Panc1 (cell line): ENCODE measurements at regions not wholly inside any gene's neighbourhood (a gene's known extent, or its start where the extent isn't known, plus 50 kb on each side); places are given as distances from the start of the nearest gene placed in this dataset.

Experiments used
- CTCF ChIP-seq: fragments of 450-650 bp; IDR thresholded peaks from 2 replicates; pipeline ENCODE4 v1.5.1; 2017; ENCODE audit warnings: mild to moderate bottlenecking
- POLR2AphosphoS5 ChIP-seq: IDR thresholded peaks from 2 replicates; pipeline ENCODE4 v1.6.1; 2012; ENCODE audit warnings: mild to moderate bottlenecking, low read depth, low read length, moderate library complexity
- REST ChIP-seq, 2 experiments: IDR thresholded peaks; 2 replicates each; pipeline ENCODE4 v1.6.1; 2011 to 2012; ENCODE audit warnings: low read depth in 2 of 2, control low read depth in 1 of 2, low read length in 1 of 2, mild to moderate bottlenecking in 1 of 2, moderate library complexity in 1 of 2; ENCODE audit not compliant: insufficient read depth in 1 of 2
- SIN3A ChIP-seq: IDR thresholded peaks from 2 replicates; pipeline ENCODE4 v1.6.1; 2012; ENCODE audit warnings: low read depth, mild to moderate bottlenecking, low read length, moderate library complexity, borderline replicate concordance; ENCODE audit not compliant: insufficient read depth

GRCh38 chr10:64109926-64110495 lies 588.8 kb downstream of the REEP3 start:
- TF ChIP-seq CTCF (no peak), POLR2AphosphoS5 (no peak), REST (IDR thresholded peaks at IDR 0.05; ENCODE audit: insufficient read depth in 1 of 2, low read depth in 2 of 2, low read length in 1 of 2) (no peak), SIN3A (no peak)
